ENCODE measurements at regions not wholly inside any gene's neighbourhood (a gene's known extent, or its start where the extent isn't known, plus 50 kb on each side); places are given as distances from the start of the nearest gene placed in this dataset.

- no peak overlapping the region for H3K27ac ChIP-seq
- no peaks in the 10 kb centered on the region for H3K36me3 ChIP-seq
- peaks cover 4 to 7% of the 10 kb centered on the region in 2 donors for H3K4me1 ChIP-seq (ENCODE audit: control insufficient read depth in 1 of 2, low read depth in 2 of 2)
- H3K27me3 ChIP-seq (replicated peaks; ENCODE audit: insufficient read depth): no peaks in the 10 kb centered on the region
- ATAC-seq (ENCODE audit: insufficient number of reproducible peaks, low FRiP score, low read depth): no peak
- no peak for DNase-seq (ENCODE audit: low spot score)
- TF ChIP-seq, protein P1, sequence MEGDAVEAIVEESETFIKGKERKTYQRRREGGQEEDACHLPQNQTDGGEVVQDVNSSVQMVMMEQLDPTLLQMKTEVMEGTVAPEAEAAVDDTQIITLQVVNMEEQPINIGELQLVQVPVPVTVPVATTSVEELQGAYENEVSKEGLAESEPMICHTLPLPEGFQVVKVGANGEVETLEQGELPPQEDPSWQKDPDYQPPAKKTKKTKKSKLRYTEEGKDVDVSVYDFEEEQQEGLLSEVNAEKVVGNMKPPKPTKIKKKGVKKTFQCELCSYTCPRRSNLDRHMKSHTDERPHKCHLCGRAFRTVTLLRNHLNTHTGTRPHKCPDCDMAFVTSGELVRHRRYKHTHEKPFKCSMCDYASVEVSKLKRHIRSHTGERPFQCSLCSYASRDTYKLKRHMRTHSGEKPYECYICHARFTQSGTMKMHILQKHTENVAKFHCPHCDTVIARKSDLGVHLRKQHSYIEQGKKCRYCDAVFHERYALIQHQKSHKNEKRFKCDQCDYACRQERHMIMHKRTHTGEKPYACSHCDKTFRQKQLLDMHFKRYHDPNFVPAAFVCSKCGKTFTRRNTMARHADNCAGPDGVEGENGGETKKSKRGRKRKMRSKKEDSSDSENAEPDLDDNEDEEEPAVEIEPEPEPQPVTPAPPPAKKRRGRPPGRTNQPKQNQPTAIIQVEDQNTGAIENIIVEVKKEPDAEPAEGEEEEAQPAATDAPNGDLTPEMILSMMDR (IDR thresholded peaks at IDR 0.05): no peak
- H3K9me3 ChIP-seq: no peaks in the 10 kb centered on the region
- no peak overlapping the region for H3K4me3 ChIP-seq
Observed at GRCh38 chr6:56888687-56889086, 66.2 kb upstream of the BEND6 start.

DNA sequence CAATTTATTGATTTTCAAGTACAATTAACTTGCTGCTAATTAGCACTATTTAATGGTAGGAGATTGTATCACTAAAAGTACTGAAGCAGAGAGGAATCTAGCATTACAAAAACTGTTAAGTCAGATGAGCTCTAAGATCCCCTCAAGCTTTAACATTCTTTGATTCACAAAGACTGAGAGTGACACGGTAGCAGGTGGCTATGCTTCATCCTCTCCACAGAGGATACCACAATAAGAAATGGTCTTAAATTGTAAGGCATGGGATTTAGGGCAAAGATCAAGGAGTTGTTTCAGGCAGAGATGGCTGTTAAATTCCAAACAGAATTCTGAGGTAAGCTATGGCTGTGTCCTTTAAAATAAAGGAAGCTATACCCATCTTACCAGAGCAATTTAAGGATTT is 67.8 kb upstream of the BEND6 start:
- Histone ChIP-seq H3K27ac (no peak overlapping the region), H3K4me1 (ENCODE audit: control insufficient read depth in 1 of 2, low read depth in 2 of 2) (peaks cover 4 to 7% of the 10 kb centered on the region in 2 donors), H3K9me3 (no peaks in the 10 kb centered on the region), H3K36me3 (no peaks in the 10 kb centered on the region), H3K27me3 (replicated peaks; ENCODE audit: insufficient read depth) (no peaks in the 10 kb centered on the region), H3K4me3 (no peak overlapping the region)
- no peak for DNase-seq (ENCODE audit: low spot score)
- TF ChIP-seq, protein P1 (IDR thresholded peaks at IDR 0.05): no peak
- no peak for ATAC-seq (ENCODE audit: insufficient number of reproducible peaks, low FRiP score, low read depth)

GRCh38 chr6:56877922-56878321 is 77.0 kb upstream of the BEND6 start:
- Histone ChIP-seq H3K27ac (no peak overlapping the region), H3K4me1 (ENCODE audit: control insufficient read depth in 1 of 2, low read depth in 2 of 2) (no peaks in the 10 kb centered on the region), H3K4me3 (no peak overlapping the region), H3K27me3 (replicated peaks; ENCODE audit: insufficient read depth) (no peaks in the 10 kb centered on the region), H3K9me3 (no peaks in the 10 kb centered on the region), H3K36me3 (no peaks in the 10 kb centered on the region)
- ATAC-seq (ENCODE audit: insufficient number of reproducible peaks, low FRiP score, low read depth) (no peak), DNase-seq (ENCODE audit: low spot score) (no peak)
- TF ChIP-seq, protein P1 (IDR thresholded peaks at IDR 0.05): no peak

GRCh38 chr6:56875961-56876360 is 78.9 kb upstream of the BEND6 start:
- no peak for ATAC-seq (ENCODE audit: insufficient number of reproducible peaks, low FRiP score, low read depth)

DNA sequence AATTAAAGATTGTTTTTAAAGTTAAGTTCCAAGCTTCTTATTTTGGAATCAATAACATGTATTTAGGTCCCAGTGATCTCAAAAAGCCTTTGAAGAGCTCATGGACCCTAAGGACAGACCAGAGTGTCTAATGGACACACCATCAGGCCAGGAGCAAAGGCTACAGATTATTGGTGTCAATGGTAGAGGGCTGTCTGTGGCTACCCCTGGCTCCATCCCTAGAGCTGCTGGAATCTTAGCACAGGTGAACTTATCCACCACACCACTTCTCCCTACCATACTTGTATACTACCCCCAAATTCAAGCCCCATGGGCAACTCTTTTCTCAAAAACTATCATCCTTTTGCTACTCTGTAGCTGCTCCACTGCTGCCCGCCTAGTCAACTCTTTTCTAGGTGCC is 79.4 kb upstream of the BEND6 start:
- no peaks in the 10 kb centered on the region for H3K36me3 ChIP-seq
- no peak overlapping the region for H3K27ac ChIP-seq
- TF ChIP-seq, protein P1 (IDR thresholded peaks at IDR 0.05): no peak
- no peaks in the 10 kb centered on the region for H3K9me3 ChIP-seq
- H3K27me3 ChIP-seq (replicated peaks; ENCODE audit: insufficient read depth): no peaks in the 10 kb centered on the region
- no peak overlapping the region for H3K4me3 ChIP-seq
- no peaks in the 10 kb centered on the region for H3K4me1 ChIP-seq (ENCODE audit: control insufficient read depth in 1 of 2, low read depth in 2 of 2)
- DNase-seq (ENCODE audit: low spot score): no peak
- ATAC-seq (ENCODE audit: insufficient number of reproducible peaks, low FRiP score, low read depth): no peak

More at GRCh38 chr6:56875961-56876360, 78.9 kb upstream of the BEND6 start:
- no peaks in the 10 kb centered on the region for H3K36me3 ChIP-seq
- DNase-seq (ENCODE audit: low spot score): no peak
- H3K9me3 ChIP-seq: no peaks in the 10 kb centered on the region
- H3K4me3 ChIP-seq: no peak overlapping the region
- H3K4me1 ChIP-seq (ENCODE audit: control insufficient read depth in 1 of 2, low read depth in 2 of 2): no peaks in the 10 kb centered on the region
- TF ChIP-seq, protein P1 (IDR thresholded peaks at IDR 0.05): no peak
- H3K27ac ChIP-seq: no peak overlapping the region
- H3K27me3 ChIP-seq (replicated peaks; ENCODE audit: insufficient read depth): no peaks in the 10 kb centered on the region

All from thoracic aorta (tissue), 2 donors.